Upper lobe of left lung (tissue), 4 donors: ENCODE measurements at regions not wholly inside any gene's neighbourhood (a gene's known extent, or its start where the extent isn't known, plus 50 kb on each side); places are given as distances from the start of the nearest gene placed in this dataset.

Experiments
- CTCF ChIP-seq, 6 experiments: fragments of 450-650 bp in 4 of 6; fragments of 200-600 bp in 2 of 6; sonication (generic) in 2 of 6; IDR thresholded peaks; one replicate each; pipeline ENCODE4 v1.5.1; 2016 to 2019; ENCODE audit warnings: antibody characterized with exemption in 6 of 6
- POLR2A ChIP-seq, 4 donors: fragments of 450-650 bp; IDR thresholded peaks; one replicate each; pipeline ENCODE4 v1.5.1; 2016 to 2017; ENCODE audit warnings: antibody characterized with exemption in 4 of 4, mild to moderate bottlenecking in 2 of 4
- POLR2AphosphoS5 ChIP-seq, 2 donors: sonication (generic); formaldehyde crosslinking; IDR thresholded peaks; one replicate each; pipeline ENCODE4 v1.5.1; 2017; ENCODE audit warnings: antibody characterized with exemption in 2 of 2

- no peak for TF ChIP-seq POLR2AphosphoS5 (IDR thresholded peaks at IDR 0.05)
- TF ChIP-seq CTCF (IDR thresholded peaks at IDR 0.05), result no peak
- no peak for TF ChIP-seq POLR2A (IDR thresholded peaks at IDR 0.05)
These were observed 70.3 kb downstream of the ATP23 start for GRCh38 chr12:58011676-58012075.
